Parathyroid adenoma (tissue), 2 donors: ENCODE measurements at regions not wholly inside any gene's neighbourhood (a gene's known extent, or its start where the extent isn't known, plus 50 kb on each side); places are given as distances from the start of the nearest gene placed in this dataset.
A peak's percentile ranks its signal among the peaks of the same experiment; 100 is the strongest.

ENCODE experiments used
- H2AFZ ChIP-seq: fragments of 300-600 bp; sonication (generic); one replicate; pipeline ENCODE4 v1.7.0; 2017; ENCODE audit warnings: antibody characterized with exemption, mild to moderate bottlenecking
- H3K27ac ChIP-seq: fragments of 300-600 bp; sonication (generic); one replicate; pipeline ENCODE4 v1.7.0; 2017
- H3K27me3 ChIP-seq: fragments of 300-600 bp; sonication (generic); one replicate; pipeline ENCODE4 v1.7.0; 2017; ENCODE audit warnings: low read length; ENCODE audit not compliant: control insufficient read depth, insufficient read depth
- H3K36me3 ChIP-seq: fragments of 300-600 bp; sonication (generic); one replicate; pipeline ENCODE4 v1.7.0; 2017; ENCODE audit warnings: low read length; ENCODE audit not compliant: control insufficient read depth, insufficient read depth
- H3K4me1 ChIP-seq: fragments of 300-600 bp; sonication (generic); one replicate; pipeline ENCODE4 v1.7.0; 2017; ENCODE audit warnings: control low read depth
- H3K4me2 ChIP-seq: fragments of 300-600 bp; sonication (generic); one replicate; pipeline ENCODE4 v1.7.0; 2017; ENCODE audit warnings: low read length
- H3K4me3 ChIP-seq: fragments of 300-600 bp; sonication (generic); one replicate; pipeline ENCODE4 v1.7.0; 2017; ENCODE audit warnings: low read depth, low read length
- H3K79me2 ChIP-seq: fragments of 300-600 bp; sonication (generic); one replicate; pipeline ENCODE4 v1.7.0; 2017; ENCODE audit warnings: control low read depth
- H3K9ac ChIP-seq: fragments of 300-600 bp; sonication (generic); one replicate; pipeline ENCODE4 v1.7.0; 2017; ENCODE audit warnings: mild to moderate bottlenecking
- H3K9me3 ChIP-seq: fragments of 300-600 bp; sonication (generic); one replicate; pipeline ENCODE4 v1.7.0; 2017; ENCODE audit warnings: low read length; ENCODE audit not compliant: control insufficient read depth
- TF ChIP-seq, protein P1 (sequence below): fragments of 300-600 bp; sonication (generic); IDR thresholded peaks from one replicate; pipeline ENCODE4 v1.7.0; 2017; ENCODE audit warnings: antibody characterized with exemption, mild to moderate bottlenecking
- donor health status: primary hyperparathyroidism.

DNA sequence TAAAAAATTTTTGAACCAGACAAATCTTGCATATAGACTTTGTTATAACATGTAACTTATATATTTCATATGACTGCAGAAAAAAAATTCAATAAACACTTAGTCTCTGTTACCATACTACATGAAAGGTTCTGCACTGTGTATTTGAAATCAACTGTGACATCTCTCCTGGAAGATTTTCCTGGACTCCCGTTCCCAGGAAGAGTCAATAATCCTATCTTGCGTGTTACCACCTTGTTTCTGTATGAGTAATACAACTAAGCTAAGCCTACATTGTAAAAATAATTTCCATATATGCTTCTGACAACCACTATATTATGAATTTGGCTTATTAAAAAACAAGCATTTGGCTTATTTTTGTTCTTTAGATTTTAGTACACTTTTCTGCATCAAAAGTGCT, 665.6 kb upstream of the SOX9 start:
- no peaks in the 10 kb centered on the region for H3K27me3 ChIP-seq
- no peaks in the 10 kb centered on the region for H3K4me1 ChIP-seq
- H3K9me3 ChIP-seq, result no peaks in the 10 kb centered on the region
- TF ChIP-seq, protein P1, sequence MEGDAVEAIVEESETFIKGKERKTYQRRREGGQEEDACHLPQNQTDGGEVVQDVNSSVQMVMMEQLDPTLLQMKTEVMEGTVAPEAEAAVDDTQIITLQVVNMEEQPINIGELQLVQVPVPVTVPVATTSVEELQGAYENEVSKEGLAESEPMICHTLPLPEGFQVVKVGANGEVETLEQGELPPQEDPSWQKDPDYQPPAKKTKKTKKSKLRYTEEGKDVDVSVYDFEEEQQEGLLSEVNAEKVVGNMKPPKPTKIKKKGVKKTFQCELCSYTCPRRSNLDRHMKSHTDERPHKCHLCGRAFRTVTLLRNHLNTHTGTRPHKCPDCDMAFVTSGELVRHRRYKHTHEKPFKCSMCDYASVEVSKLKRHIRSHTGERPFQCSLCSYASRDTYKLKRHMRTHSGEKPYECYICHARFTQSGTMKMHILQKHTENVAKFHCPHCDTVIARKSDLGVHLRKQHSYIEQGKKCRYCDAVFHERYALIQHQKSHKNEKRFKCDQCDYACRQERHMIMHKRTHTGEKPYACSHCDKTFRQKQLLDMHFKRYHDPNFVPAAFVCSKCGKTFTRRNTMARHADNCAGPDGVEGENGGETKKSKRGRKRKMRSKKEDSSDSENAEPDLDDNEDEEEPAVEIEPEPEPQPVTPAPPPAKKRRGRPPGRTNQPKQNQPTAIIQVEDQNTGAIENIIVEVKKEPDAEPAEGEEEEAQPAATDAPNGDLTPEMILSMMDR, result no peak
- H3K36me3 ChIP-seq, result no peaks in the 10 kb centered on the region
- no peak overlapping the region for H3K27ac ChIP-seq
- no peak overlapping the region for H3K9ac ChIP-seq
- H3K4me2 ChIP-seq, result no peak overlapping the region
- H3K4me3 ChIP-seq, result no peak overlapping the region
- H2AFZ ChIP-seq, result no peak overlapping the region
- H3K79me2 ChIP-seq, result no peaks in the 10 kb centered on the region

DNA sequence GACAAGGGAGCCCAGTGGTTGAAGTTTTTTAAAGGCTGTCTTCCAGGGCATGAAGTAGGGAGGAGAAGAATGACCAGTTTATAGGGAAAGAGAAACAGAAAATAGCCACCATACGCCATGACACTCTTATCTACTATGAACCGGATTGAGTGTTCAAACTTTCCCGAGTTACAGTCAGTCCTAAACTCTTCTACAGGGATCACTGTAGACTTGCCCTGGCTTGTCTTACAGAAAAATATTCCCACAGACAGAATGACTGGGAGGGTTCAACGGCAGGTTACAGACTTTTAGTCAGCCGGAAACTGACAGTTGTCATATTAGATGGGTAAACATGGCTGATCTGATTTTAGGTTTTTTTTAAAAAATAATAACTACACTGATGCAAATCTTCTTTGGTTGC, 662.5 kb upstream of the SOX9 start:
- Histone ChIP-seq H3K4me2 (no peak overlapping the region), H3K9ac (no peak overlapping the region), H3K27me3 (no peaks in the 10 kb centered on the region), H3K9me3 (no peaks in the 10 kb centered on the region), H3K4me1 (no peaks in the 10 kb centered on the region), H2AFZ (no peak overlapping the region), H3K27ac (no peak overlapping the region), H3K4me3 (no peak overlapping the region), H3K36me3 (no peaks in the 10 kb centered on the region), H3K79me2 (no peaks in the 10 kb centered on the region)
- TF ChIP-seq, protein P1, result no peak

DNA sequence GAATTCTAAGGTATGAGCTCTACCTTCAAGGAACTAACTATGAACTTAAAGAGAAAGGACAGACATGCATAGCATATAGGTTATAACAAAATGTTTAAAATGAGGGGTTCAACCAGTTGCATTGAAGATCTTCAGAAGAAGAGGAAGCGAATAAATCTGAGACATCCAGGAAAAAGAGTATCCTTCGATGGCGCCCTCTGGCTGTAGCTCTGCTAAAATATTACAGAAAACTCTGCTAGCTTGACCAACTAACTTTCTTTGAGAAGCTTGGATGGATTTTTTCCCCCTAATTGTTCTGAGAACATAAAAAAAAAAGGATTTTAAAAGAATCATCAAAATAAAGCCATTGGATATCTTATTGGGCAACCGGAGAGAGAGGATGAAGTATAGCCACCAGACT, 659.9 kb upstream of the SOX9 start:
- H3K4me1 ChIP-seq, result no peaks in the 10 kb centered on the region
- H3K27me3 ChIP-seq, result no peaks in the 10 kb centered on the region
- no peaks in the 10 kb centered on the region for H3K79me2 ChIP-seq
- TF ChIP-seq, protein P1, result peak; percentile 30
- no peak overlapping the region for H3K4me3 ChIP-seq
- H3K9me3 ChIP-seq, result no peaks in the 10 kb centered on the region
- no peak overlapping the region for H3K27ac ChIP-seq
- H3K4me2 ChIP-seq, result no peak overlapping the region
- no peak overlapping the region for H2AFZ ChIP-seq
- H3K9ac ChIP-seq, result no peak overlapping the region
- H3K36me3 ChIP-seq, result no peaks in the 10 kb centered on the region

DNA sequence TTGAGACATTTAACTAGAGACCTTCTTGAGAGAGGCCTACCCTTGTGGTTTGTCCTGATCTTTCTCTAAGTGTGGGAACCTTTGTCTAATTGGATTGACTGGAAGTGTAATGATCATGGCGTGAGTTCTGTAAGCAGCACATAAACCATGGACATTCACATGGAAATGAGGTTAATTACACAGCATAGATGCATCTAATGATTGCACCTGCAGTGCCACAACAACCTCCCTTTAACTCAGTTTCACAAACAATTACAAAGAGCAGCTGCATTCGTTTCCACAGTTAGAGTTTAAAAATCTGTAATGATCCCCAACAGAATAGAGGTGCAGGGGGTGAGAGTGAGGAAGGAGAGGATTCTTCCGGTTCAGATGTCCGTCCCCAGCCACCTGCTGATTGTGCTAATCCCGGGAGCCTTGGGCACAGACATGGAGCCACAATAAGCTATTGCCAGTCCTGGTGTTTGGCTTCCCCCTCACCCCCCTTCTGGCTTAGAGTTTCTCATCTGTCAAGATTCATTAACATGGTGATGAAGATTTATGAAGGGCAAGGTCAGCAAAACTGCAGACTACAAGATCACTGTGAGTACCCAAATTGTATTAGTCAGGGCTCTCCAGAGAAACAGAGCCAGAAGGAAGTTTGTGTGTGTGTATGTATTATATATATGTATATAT, 659.2 kb upstream of the SOX9 start:
- H3K9ac ChIP-seq, result no peak overlapping the region
- no peaks in the 10 kb centered on the region for H3K9me3 ChIP-seq
- TF ChIP-seq, protein P1, result no peak
- H3K27me3 ChIP-seq, result no peaks in the 10 kb centered on the region
- no peaks in the 10 kb centered on the region for H3K4me1 ChIP-seq
- no peak overlapping the region for H3K4me3 ChIP-seq
- H3K79me2 ChIP-seq, result no peaks in the 10 kb centered on the region
- H2AFZ ChIP-seq, result no peak overlapping the region
- no peak overlapping the region for H3K4me2 ChIP-seq
- no peaks in the 10 kb centered on the region for H3K36me3 ChIP-seq
- no peak overlapping the region for H3K27ac ChIP-seq

DNA sequence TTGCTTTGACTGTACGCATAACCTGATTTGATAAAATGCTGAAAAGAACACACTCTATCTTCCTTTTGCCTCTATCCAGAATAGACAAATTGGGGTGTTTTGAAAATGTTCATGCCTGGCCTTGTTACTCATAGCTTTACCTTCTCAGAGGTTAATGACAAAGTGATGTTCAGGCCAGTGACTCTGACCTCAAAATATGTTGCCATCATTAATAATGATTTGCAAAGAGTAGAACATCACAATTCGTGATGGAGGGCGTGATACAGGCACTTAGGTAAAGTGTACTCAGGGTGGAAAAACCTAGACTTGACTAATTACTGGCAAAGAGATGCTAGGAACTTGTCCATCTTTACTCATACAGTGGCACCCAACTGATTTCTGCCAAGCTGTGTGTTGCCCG, 656.6 kb upstream of the SOX9 start:
- Histone ChIP-seq H3K27ac (no peak overlapping the region), H3K79me2 (no peaks in the 10 kb centered on the region), H3K36me3 (no peaks in the 10 kb centered on the region), H3K9ac (no peak overlapping the region), H3K27me3 (peaks cover 3% of the 10 kb centered on the region), H3K4me3 (no peak overlapping the region), H3K4me2 (no peak overlapping the region), H3K9me3 (no peaks in the 10 kb centered on the region), H3K4me1 (no peaks in the 10 kb centered on the region), H2AFZ (no peak overlapping the region)
- TF ChIP-seq, protein P1, result no peak
